Type B pancreatic cell (in vitro differentiated cells): ENCODE measurements at regions not wholly inside any gene's neighbourhood (a gene's known extent, or its start where the extent isn't known, plus 50 kb on each side); places are given as distances from the start of the nearest gene placed in this dataset.

ENCODE experiments used
- DNase-seq: peaks from one replicate; pipeline ENCODE4 v3.0.0; 2021; ENCODE audit warnings: mixed read lengths; ENCODE audit not compliant: unreplicated experiment; ENCODE audit errors: extremely low spot score
- H3K27ac Mint-ChIP-seq: 2 replicates; pipeline ENCODE4 v1.8.0; 2021; ENCODE audit warnings: mild to moderate bottlenecking, mixed read lengths
- H3K27me3 Mint-ChIP-seq: 2 replicates; pipeline ENCODE4 v1.8.0; 2021; ENCODE audit warnings: mixed read lengths
- H3K36me3 Mint-ChIP-seq: 2 replicates; pipeline ENCODE4 v1.8.0; 2021; ENCODE audit warnings: mixed read lengths
- H3K4me1 Mint-ChIP-seq: one replicate; pipeline ENCODE4 v1.8.0; 2021; ENCODE audit warnings: mixed read lengths; ENCODE audit not compliant: unreplicated experiment
- H3K4me3 Mint-ChIP-seq: 2 replicates; pipeline ENCODE4 v1.8.0; 2021; ENCODE audit warnings: mild to moderate bottlenecking, mixed read lengths
- H3K9me3 Mint-ChIP-seq: 2 replicates; pipeline ENCODE4 v1.8.0; 2021; ENCODE audit warnings: mixed read lengths
- CTCF ChIP-seq: fragments of 200-600 bp; sonication (generic); conservative IDR thresholded peaks from 2 replicates; pipeline ENCODE4 v1.5.0; 2021; ENCODE audit warnings: antibody characterized with exemption, mild to moderate bottlenecking

- H3K27ac Mint-ChIP-seq, result no peak overlapping the region
- H3K36me3 Mint-ChIP-seq, result no peaks in the 10 kb centered on the region
- no peak for TF ChIP-seq CTCF
- H3K27me3 Mint-ChIP-seq, result peaks cover 2% of the 10 kb centered on the region
- DNase-seq, result no peak
- no peak overlapping the region for H3K4me3 Mint-ChIP-seq
- H3K9me3 Mint-ChIP-seq, result no peaks in the 10 kb centered on the region
- peaks cover 4% of the 10 kb centered on the region for H3K4me1 Mint-ChIP-seq
Observed at GRCh38 chr3:76668653-76669052, 371.2 kb upstream of the ROBO2 start.

GRCh38 chr3:76669322-76669721 is 370.6 kb upstream of the ROBO2 start:
- Mint-ChIP-seq H3K4me1 (peaks cover 4% of the 10 kb centered on the region), H3K36me3 (no peaks in the 10 kb centered on the region), H3K27ac (no peak overlapping the region), H3K4me3 (no peak overlapping the region), H3K27me3 (peaks cover 2% of the 10 kb centered on the region), H3K9me3 (no peaks in the 10 kb centered on the region)
- no peak for DNase-seq
- TF ChIP-seq CTCF, result no peak

DNA sequence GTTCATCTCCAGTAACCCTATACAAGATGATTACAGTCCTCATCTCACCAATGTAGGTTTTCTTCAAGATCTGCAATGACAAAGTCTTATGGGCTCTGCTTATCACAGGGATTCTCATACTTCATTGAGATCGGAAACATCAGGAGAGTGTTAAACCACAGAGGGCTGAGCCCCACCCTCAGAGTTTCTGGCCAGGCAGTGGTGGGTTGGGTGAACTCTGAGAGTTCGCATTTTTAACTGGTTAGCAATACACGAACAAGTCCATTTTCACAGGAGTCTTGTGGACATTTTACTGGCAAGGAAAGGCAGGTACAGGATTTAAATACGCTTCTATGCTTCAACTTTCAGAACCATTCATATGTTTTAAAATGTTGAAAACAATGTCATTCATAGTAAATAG is 366.7 kb upstream of the ROBO2 start:
- Mint-ChIP-seq H3K9me3 (no peaks in the 10 kb centered on the region), H3K27me3 (peaks cover 2% of the 10 kb centered on the region), H3K4me1 (peaks cover 4% of the 10 kb centered on the region), H3K27ac (no peak overlapping the region), H3K4me3 (no peak overlapping the region), H3K36me3 (no peaks in the 10 kb centered on the region)
- no peak for DNase-seq
- TF ChIP-seq CTCF, result no peak

DNA sequence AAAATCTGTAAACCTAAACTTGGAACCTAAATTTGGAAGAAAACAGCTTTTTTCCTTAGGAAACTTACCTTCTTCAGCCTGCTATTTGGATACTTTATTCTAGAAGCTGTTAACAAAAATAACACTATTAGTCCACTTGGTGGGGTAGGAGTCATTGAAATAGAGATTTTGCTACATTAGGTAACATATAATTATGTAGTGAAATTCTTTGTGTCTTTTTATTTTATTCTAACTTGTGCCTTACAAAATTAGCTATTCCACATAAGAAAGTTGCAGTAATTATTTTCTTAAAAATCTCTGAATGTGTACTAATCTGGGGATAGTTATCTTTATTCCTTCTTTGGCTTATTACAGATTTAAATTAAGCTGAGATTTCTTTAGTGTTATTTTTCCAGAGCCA is 360.4 kb upstream of the ROBO2 start:
- DNase-seq, result no peak
- Mint-ChIP-seq H3K27me3 (no peaks in the 10 kb centered on the region), H3K36me3 (no peaks in the 10 kb centered on the region), H3K9me3 (no peaks in the 10 kb centered on the region), H3K4me1 (no peaks in the 10 kb centered on the region), H3K4me3 (no peak overlapping the region), H3K27ac (no peak overlapping the region)
- peak; percentile 49 for TF ChIP-seq CTCF

GRCh38 chr3:76683256-76683655 is 356.6 kb upstream of the ROBO2 start:
- H3K27ac Mint-ChIP-seq, result no peak overlapping the region
- no peaks in the 10 kb centered on the region for H3K36me3 Mint-ChIP-seq
- H3K27me3 Mint-ChIP-seq, result no peaks in the 10 kb centered on the region
- no peak overlapping the region for H3K4me3 Mint-ChIP-seq
- H3K9me3 Mint-ChIP-seq, result no peaks in the 10 kb centered on the region
- H3K4me1 Mint-ChIP-seq, result peaks cover 3% of the 10 kb centered on the region
- DNase-seq, result no peak
- no peak for TF ChIP-seq CTCF

DNA sequence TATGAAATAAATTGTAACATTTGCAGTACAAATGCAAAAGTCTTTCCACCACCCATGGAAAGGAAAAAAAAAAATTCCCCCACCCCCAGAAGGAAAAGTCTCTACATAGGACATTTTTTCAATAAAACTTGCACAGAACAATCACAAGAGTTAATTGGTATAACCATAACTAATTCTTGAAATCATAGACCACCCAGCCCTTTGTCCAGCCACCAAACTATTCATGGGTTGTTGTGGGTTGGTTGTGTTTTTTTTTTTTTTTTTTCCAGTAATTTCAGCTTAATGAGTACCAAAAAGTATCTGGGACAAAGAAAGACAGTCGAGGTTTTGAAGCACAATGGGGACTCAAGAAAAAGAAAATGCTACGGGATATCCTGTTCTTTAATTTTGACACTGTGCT is 355.0 kb upstream of the ROBO2 start:
- Mint-ChIP-seq H3K27ac (no peak overlapping the region), H3K4me3 (no peak overlapping the region), H3K27me3 (no peaks in the 10 kb centered on the region), H3K4me1 (peaks cover 3% of the 10 kb centered on the region), H3K36me3 (no peaks in the 10 kb centered on the region), H3K9me3 (no peaks in the 10 kb centered on the region)
- no peak for TF ChIP-seq CTCF
- no peak for DNase-seq
